ENCODE measurements at regions not wholly inside any gene's neighbourhood (a gene's known extent, or its start where the extent isn't known, plus 50 kb on each side); places are given as distances from the start of the nearest gene placed in this dataset.

GRCh38 chr10:108275895-108276685 lies 1111.6 kb upstream of the SORCS1 start:
- TF ChIP-seq RAD21 (conservative IDR thresholded peaks at IDR 0.05) (no peak), MXI1 (conservative IDR thresholded peaks at IDR 0.05; ENCODE audit: poor library complexity, severe bottlenecking) (no peak), SMC3 (conservative IDR thresholded peaks at IDR 0.05; ENCODE audit: poor library complexity) (no peak), TAF1 (IDR thresholded peaks at IDR 0.05; ENCODE audit: low read depth) (no peak), POLR2AphosphoS5 (IDR thresholded peaks at IDR 0.05) (no peak)
- H4K20me1 ChIP-seq (ENCODE audit: insufficient read depth), result no peaks in the 10 kb centered on the region
- H3F3A ChIP-seq (ENCODE audit: insufficient read depth, low read length, poor library complexity, severe bottlenecking), result no peaks in the 10 kb centered on the region
- no peaks in the 10 kb centered on the region for H3K79me2 ChIP-seq (replicated peaks; ENCODE audit: insufficient read depth, low read length)
- H2AFZ ChIP-seq (ENCODE audit: low read depth, low read length), result no peak overlapping the region
- H3K27ac ChIP-seq (ENCODE audit: low read length), result no peak overlapping the region
- H3K27me3 ChIP-seq (ENCODE audit: insufficient read depth, low read depth, low read length), result no peaks in the 10 kb centered on the region
- no peak overlapping the region for H3K4me3 ChIP-seq (ENCODE audit: low read length)
- H3K4me2 ChIP-seq (ENCODE audit: low read length), result no peak overlapping the region
- no peaks in the 10 kb centered on the region for H3K9me2 ChIP-seq (ENCODE audit: insufficient read depth, low read length)
- no peaks in the 10 kb centered on the region for H3K9me3 ChIP-seq (ENCODE audit: low read length)
- H3K36me3 ChIP-seq (ENCODE audit: insufficient read depth, low read length), result no peaks in the 10 kb centered on the region
- H3K9ac ChIP-seq (ENCODE audit: low read length), result no peak overlapping the region

GRCh38 chr10:108260383-108260906 lies 1095.9 kb upstream of the SORCS1 start:
- no peak overlapping the region for H3K4me3 ChIP-seq (ENCODE audit: low read length)
- H3K27me3 ChIP-seq (ENCODE audit: insufficient read depth, low read depth, low read length), result no peaks in the 10 kb centered on the region
- H3K9me2 ChIP-seq (ENCODE audit: insufficient read depth, low read length), result no peaks in the 10 kb centered on the region
- H2AFZ ChIP-seq (ENCODE audit: low read depth, low read length), result no peak overlapping the region
- H3K9ac ChIP-seq (ENCODE audit: low read length), result no peak overlapping the region
- H4K20me1 ChIP-seq (ENCODE audit: insufficient read depth), result no peaks in the 10 kb centered on the region
- no peaks in the 10 kb centered on the region for H3F3A ChIP-seq (ENCODE audit: insufficient read depth, low read length, poor library complexity, severe bottlenecking)
- no peaks in the 10 kb centered on the region for H3K36me3 ChIP-seq (ENCODE audit: insufficient read depth, low read length)
- no peak overlapping the region for H3K4me2 ChIP-seq (ENCODE audit: low read length)
- no peak for TF ChIP-seq TAF1 (IDR thresholded peaks at IDR 0.05; ENCODE audit: low read depth)
- no peak for TF ChIP-seq CTCF (IDR thresholded peaks at IDR 0.05; ENCODE audit: poor library complexity, severe bottlenecking)
- no peaks in the 10 kb centered on the region for H3K79me2 ChIP-seq (replicated peaks; ENCODE audit: insufficient read depth, low read length)
- H3K27ac ChIP-seq (ENCODE audit: low read length), result no peak overlapping the region
- no peaks in the 10 kb centered on the region for H3K9me3 ChIP-seq (ENCODE audit: low read length)

- H3K27ac ChIP-seq (ENCODE audit: low read length), result no peak overlapping the region
- no peak overlapping the region for H3K4me3 ChIP-seq (ENCODE audit: low read length)
- H3K27me3 ChIP-seq (ENCODE audit: insufficient read depth, low read depth, low read length), result no peaks in the 10 kb centered on the region
- no peaks in the 10 kb centered on the region for H4K20me1 ChIP-seq (ENCODE audit: insufficient read depth)
- H3K36me3 ChIP-seq (ENCODE audit: insufficient read depth, low read length), result no peaks in the 10 kb centered on the region
- H3K9me3 ChIP-seq (ENCODE audit: low read length), result no peaks in the 10 kb centered on the region
- no peak overlapping the region for H3K4me2 ChIP-seq (ENCODE audit: low read length)
- no peaks in the 10 kb centered on the region for H3F3A ChIP-seq (ENCODE audit: insufficient read depth, low read length, poor library complexity, severe bottlenecking)
- H2AFZ ChIP-seq (ENCODE audit: low read depth, low read length), result no peak overlapping the region
- peak; percentile 96 for TF ChIP-seq EP300 (conservative IDR thresholded peaks at IDR 0.05; ENCODE audit: poor library complexity, severe bottlenecking)
- TF ChIP-seq REST (IDR thresholded peaks at IDR 0.05; ENCODE audit: borderline replicate concordance), result peak; percentile 36
- TF ChIP-seq POLR2AphosphoS5 (IDR thresholded peaks at IDR 0.05), result peak; percentile 70
- no peak for TF ChIP-seq RAD21 (conservative IDR thresholded peaks at IDR 0.05)
- H3K79me2 ChIP-seq (replicated peaks; ENCODE audit: insufficient read depth, low read length), result no peaks in the 10 kb centered on the region
- no peaks in the 10 kb centered on the region for H3K9me2 ChIP-seq (ENCODE audit: insufficient read depth, low read length)
- no peak overlapping the region for H3K9ac ChIP-seq (ENCODE audit: low read length)
These were observed 1089.6 kb upstream of the SORCS1 start for GRCh38 chr10:108254089-108254488.
